CD14-positive monocyte (primary cell): ENCODE measurements at regions not wholly inside any gene's neighbourhood (a gene's known extent, or its start where the extent isn't known, plus 50 kb on each side); places are given as distances from the start of the nearest gene placed in this dataset.

Experiments used
- DNase-seq, 3 donors: peaks; one replicate each; pipeline ENCODE4 v3.0.0-alpha.2; 2011 to 2022
- H2AFZ ChIP-seq: 2 replicates; pipeline ENCODE4 v1.6.0; 2012; ENCODE audit warnings: mild to moderate bottlenecking, low read depth, low read length, inconsistent platforms; ENCODE audit not compliant: insufficient read depth, poor library complexity, severe bottlenecking
- H3K27ac ChIP-seq, 2 donors: 1 replicate in 1 of 2; 2 replicates in 1 of 2; pipeline ENCODE4 v1.5.1; 2012 to 2013; ENCODE audit warnings: low read length in 2 of 2, control low read depth in 1 of 2, inconsistent platforms in 1 of 2, low read depth in 1 of 2, mild to moderate bottlenecking in 1 of 2
- H3K27me3 ChIP-seq, 2 donors: one replicate each; pipeline versions ENCODE4 v1.6.0 to v1.6.1; 2011 to 2013; ENCODE audit warnings: low read length in 2 of 2; ENCODE audit not compliant: control insufficient read depth in 2 of 2, insufficient read depth in 2 of 2
- H3K36me3 ChIP-seq, 2 donors: replicated peaks in 1 of 2; 1 replicate in 1 of 2; 2 replicates in 1 of 2; pipeline versions ENCODE4 v1.5.1 to v1.6.1; 2012 to 2013; ENCODE audit warnings: low read length in 2 of 2, control low read depth in 1 of 2, inconsistent platforms in 1 of 2, mild to moderate bottlenecking in 1 of 2; ENCODE audit not compliant: insufficient read depth in 2 of 2, control insufficient read depth in 1 of 2
- H3K4me1 ChIP-seq, 2 donors: 1 replicate in 1 of 2; 2 replicates in 1 of 2; pipeline versions ENCODE4 v1.5.1 to v1.6.1; 2012 to 2013; ENCODE audit warnings: low read length in 2 of 2, control low read depth in 1 of 2, inconsistent platforms in 1 of 2, mild to moderate bottlenecking in 1 of 2, moderate library complexity in 1 of 2; ENCODE audit not compliant: insufficient read depth in 2 of 2, control insufficient read depth in 1 of 2
- H3K4me2 ChIP-seq: replicated peaks from 2 replicates; pipeline ENCODE3; 2012; ENCODE audit warnings: low read length, moderate library complexity, mild to moderate bottlenecking; ENCODE audit not compliant: poor library complexity, severe bottlenecking; ENCODE audit errors: extremely low read depth
- H3K4me3 ChIP-seq, 3 experiments: fragments of 200-600 bp in 1 of 3; sonication (generic) in 1 of 3; replicated peaks in 1 of 3; 1 replicate in 2 of 3; 2 replicates in 1 of 3; pipeline ENCODE4 v1.5.1; 2011 to 2013; ENCODE audit warnings: low read length in 3 of 3, mild to moderate bottlenecking in 3 of 3, control low read depth in 2 of 3, low read depth in 2 of 3, inconsistent platforms in 1 of 3, moderate library complexity in 1 of 3
- H3K79me2 ChIP-seq: 2 replicates; pipeline ENCODE4 v1.6.0; 2012; ENCODE audit warnings: mild to moderate bottlenecking, control low read depth, inconsistent platforms, low read length, moderate library complexity; ENCODE audit not compliant: insufficient read depth
- H3K9ac ChIP-seq: 2 replicates; pipeline ENCODE4 v1.6.0; 2017; ENCODE audit warnings: low read length, mild to moderate bottlenecking; ENCODE audit not compliant: insufficient read depth, poor library complexity, severe bottlenecking
- H3K9me3 ChIP-seq, 2 donors: replicated peaks in 1 of 2; 1 replicate in 1 of 2; 2 replicates in 1 of 2; pipeline versions ENCODE4 v1.5.1 to v1.6.1; 2012 to 2013; ENCODE audit warnings: low read length in 2 of 2, control low read depth in 1 of 2; ENCODE audit not compliant: control insufficient read depth in 1 of 2, insufficient read depth in 1 of 2
- H4K20me1 ChIP-seq: 2 replicates; pipeline ENCODE4 v1.6.0; 2012; ENCODE audit warnings: mild to moderate bottlenecking, low read length, control low read depth, moderate library complexity; ENCODE audit not compliant: insufficient read depth
- H3K27ac Mint-ChIP-seq, 7 donors: one replicate each; pipeline ENCODE4 v1.8.0; 2020; ENCODE audit warnings: mild to moderate bottlenecking in 7 of 7, mixed read lengths in 7 of 7, moderate library complexity in 6 of 7, inconsistent platforms in 2 of 7
- H3K27me3 Mint-ChIP-seq, 3 donors: one replicate each; pipeline ENCODE4 v1.8.0; 2021 to 2022; ENCODE audit warnings: low read depth in 3 of 3, mild to moderate bottlenecking in 3 of 3, mixed read lengths in 3 of 3, moderate library complexity in 3 of 3, inconsistent platforms in 1 of 3
- H3K36me3 Mint-ChIP-seq, 2 donors: one replicate each; pipeline ENCODE4 v1.8.0; 2020; ENCODE audit warnings: mixed read lengths in 2 of 2, inconsistent platforms in 1 of 2, mild to moderate bottlenecking in 1 of 2
- H3K4me1 Mint-ChIP-seq: one replicate; pipeline ENCODE4 v1.8.0; 2020; ENCODE audit warnings: mild to moderate bottlenecking, mixed read lengths
- H3K4me3 Mint-ChIP-seq, 2 donors: one replicate each; pipeline ENCODE4 v1.8.0; 2020; ENCODE audit warnings: mild to moderate bottlenecking in 2 of 2, mixed read lengths in 2 of 2, moderate library complexity in 1 of 2
- H3K9me3 Mint-ChIP-seq, 7 donors: one replicate each; pipeline ENCODE4 v1.8.0; 2020 to 2022; ENCODE audit warnings: mixed read lengths in 7 of 7, mild to moderate bottlenecking in 6 of 7, moderate library complexity in 6 of 7, inconsistent platforms in 2 of 7
- CTCF ChIP-seq: fragments of 200-600 bp; IDR thresholded peaks from one replicate; pipeline ENCODE4 v1.8.0; 2022; ENCODE audit warnings: antibody characterized with exemption, mild to moderate bottlenecking
- WGBS: methylation state at CpG from one replicate; pipeline ENCODE4 v1.1.5; 2013; ENCODE audit warnings: missing lambda C conversion rate; ENCODE audit not compliant: insufficient coverage; 5-methylcytosine and 5-hydroxymethylcytosine counted together
- intact Hi-C, 2 donors: fragments of 100-400 bp; cut with micrococcal nuclease; formaldehyde crosslinking; loops; one replicate each; pipeline versions ENCODE4 v1.15.0 to v1.15.1; 2023

- Mint-ChIP-seq H3K36me3 (no peaks in the 10 kb centered on the region), H3K27me3 (peaks cover 0 to 1% (median 1%) of the 10 kb centered on the region in 3 donors), H3K27ac (no peak overlapping the region), H3K4me3 (no peak overlapping the region), H3K9me3 (peaks cover 0 to 6% (median 3%) of the 10 kb centered on the region in 7 donors), H3K4me1 (no peaks in the 10 kb centered on the region)
- Histone ChIP-seq H3K9ac (no peak overlapping the region), H3K27me3 (no peaks in the 10 kb centered on the region), H4K20me1 (no peaks in the 10 kb centered on the region), H3K27ac (no peak overlapping the region), H3K79me2 (no peaks in the 10 kb centered on the region), H3K4me3 (no peak overlapping the region), H3K9me3 (peaks cover 0 to 6% of the 10 kb centered on the region in 2 donors), H2AFZ (no peak overlapping the region), H3K4me2 (no peak overlapping the region), H3K4me1 (no peaks in the 10 kb centered on the region), H3K36me3 (no peaks in the 10 kb centered on the region)
- no peak for DNase-seq
- TF ChIP-seq CTCF = no peak
- intact Hi-C loops = no loop called here
- 46% methylated on average over 2 of the region's 2 CpGs for WGBS
These were observed 137.0 kb downstream of the NEUROD6 start for GRCh38 chr7:31203551-31203950.

GRCh38 chr7:31202801-31203200 is 137.7 kb downstream of the NEUROD6 start:
- Histone ChIP-seq H3K36me3 (no peaks in the 10 kb centered on the region), H3K9ac (no peak overlapping the region), H3K4me1 (no peaks in the 10 kb centered on the region), H3K4me2 (no peak overlapping the region), H3K4me3 (no peak overlapping the region), H4K20me1 (no peaks in the 10 kb centered on the region), H3K27me3 (no peaks in the 10 kb centered on the region), H3K79me2 (no peaks in the 10 kb centered on the region), H3K27ac (no peak overlapping the region), H3K9me3 (peaks cover 0 to 6% of the 10 kb centered on the region in 2 donors), H2AFZ (no peak overlapping the region)
- no peaks in the 10 kb centered on the region for H3K4me1 Mint-ChIP-seq
- H3K27me3 Mint-ChIP-seq = peaks cover 0 to 1% (median 1%) of the 10 kb centered on the region in 3 donors
- no peak for TF ChIP-seq CTCF
- no peak overlapping the region for H3K4me3 Mint-ChIP-seq
- H3K27ac Mint-ChIP-seq = no peak overlapping the region
- intact Hi-C loops = no loop called here
- no peak for DNase-seq
- peaks cover 0 to 9% (median 3%) of the 10 kb centered on the region in 7 donors for H3K9me3 Mint-ChIP-seq
- no peaks in the 10 kb centered on the region for H3K36me3 Mint-ChIP-seq
- 68% methylated on average over 4 of the region's 6 CpGs for WGBS
